MG63 (cell line): ENCODE measurements at regions not wholly inside any gene's neighbourhood (a gene's known extent, or its start where the extent isn't known, plus 50 kb on each side); places are given as distances from the start of the nearest gene placed in this dataset.
"Not testable (repeated sequence)": the region's sequence is repeated elsewhere in the genome, so short reads cannot be mapped to it uniquely, and the experiment has no call there.

ENCODE experiments used
- DNase-seq: peaks from one replicate; pipeline ENCODE4 v3.0.0-alpha.2; 2020
- H3K27me3 ChIP-seq: fragments of 250-450 bp; sonication (Bioruptor Pico); 2 replicates; pipeline ENCODE4 v1.5.1; 2020; ENCODE audit warnings: mild to moderate bottlenecking, moderate library complexity
- H3K36me3 ChIP-seq: fragments of 250-450 bp; sonication (Bioruptor Pico); 2 replicates; pipeline ENCODE4 v1.5.1; 2020; ENCODE audit warnings: mild to moderate bottlenecking, moderate library complexity
- H3K4me3 ChIP-seq: fragments of 250-450 bp; sonication (Bioruptor Pico); 2 replicates; pipeline ENCODE4 v1.5.1; 2020; ENCODE audit warnings: mild to moderate bottlenecking, moderate library complexity
- H3K9me3 ChIP-seq: fragments of 250-450 bp; sonication (Bioruptor Pico); 2 replicates; pipeline ENCODE4 v1.5.1; 2020; ENCODE audit warnings: mild to moderate bottlenecking, moderate library complexity

GRCh38 chrX:127782904-127783303 is 269.3 kb downstream of the ACTRT1 start:
- no peak for DNase-seq
- Histone ChIP-seq H3K4me3 (no peak overlapping the region), H3K9me3 (no peaks in the 10 kb centered on the region), H3K27me3 (no peaks in the 10 kb centered on the region), H3K36me3 (no peaks in the 10 kb centered on the region)

- Histone ChIP-seq H3K27me3 (no peaks in the 10 kb centered on the region), H3K4me3 (no peak overlapping the region), H3K9me3 (no peaks in the 10 kb centered on the region), H3K36me3 (no peaks in the 10 kb centered on the region)
- no peak for DNase-seq
Observed at GRCh38 chrX:127764674-127765073, 287.5 kb downstream of the ACTRT1 start.

GRCh38 chrX:127762663-127763062 is 289.5 kb downstream of the ACTRT1 start:
- no peaks in the 10 kb centered on the region for H3K9me3 ChIP-seq
- H3K4me3 ChIP-seq: no peak overlapping the region
- DNase-seq: no peak
- no peaks in the 10 kb centered on the region for H3K27me3 ChIP-seq
- no peaks in the 10 kb centered on the region for H3K36me3 ChIP-seq

GRCh38 chrX:127732709-127733108 is 319.5 kb downstream of the ACTRT1 start:
- H3K4me3 ChIP-seq: no peak overlapping the region
- no peaks in the 10 kb centered on the region for H3K27me3 ChIP-seq
- no peaks in the 10 kb centered on the region for H3K9me3 ChIP-seq
- H3K36me3 ChIP-seq: no peaks in the 10 kb centered on the region
- DNase-seq: no peak

GRCh38 chrX:127726227-127726626 is 326.0 kb downstream of the ACTRT1 start:
- H3K9me3 ChIP-seq: no peaks in the 10 kb centered on the region
- no peak for DNase-seq
- H3K4me3 ChIP-seq: no peak overlapping the region
- H3K27me3 ChIP-seq: no peaks in the 10 kb centered on the region
- no peaks in the 10 kb centered on the region for H3K36me3 ChIP-seq

GRCh38 chrX:127708155-127708554 is 344.0 kb downstream of the ACTRT1 start:
- Histone ChIP-seq H3K4me3 (no peak overlapping the region), H3K9me3 (no peaks in the 10 kb centered on the region), H3K36me3 (no peaks in the 10 kb centered on the region), H3K27me3 (no peaks in the 10 kb centered on the region)
- peak; percentile 0 for DNase-seq

- H3K9me3 ChIP-seq: no peaks in the 10 kb centered on the region
Observed at GRCh38 chrX:127702527-127702926, 349.7 kb downstream of the ACTRT1 start.

GRCh38 chrX:127662942-127663341 is 389.3 kb downstream of the ACTRT1 start:
- not testable (repeated sequence) for DNase-seq, H3K4me3 ChIP-seq, H3K27me3 ChIP-seq, H3K9me3 ChIP-seq, H3K36me3 ChIP-seq

More at GRCh38 chrX:127702527-127702926, 349.7 kb downstream of the ACTRT1 start:
- Histone ChIP-seq H3K36me3 (no peaks in the 10 kb centered on the region), H3K4me3 (no peak overlapping the region), H3K27me3 (no peaks in the 10 kb centered on the region)
- DNase-seq: no peak

GRCh38 chrX:127649011-127649410 is 403.2 kb downstream of the ACTRT1 start:
- H3K9me3 ChIP-seq: no peaks in the 10 kb centered on the region
- H3K27me3 ChIP-seq: no peaks in the 10 kb centered on the region
- no peak overlapping the region for H3K4me3 ChIP-seq
- no peak for DNase-seq
- no peaks in the 10 kb centered on the region for H3K36me3 ChIP-seq

GRCh38 chrX:127621780-127622179 is 430.4 kb downstream of the ACTRT1 start:
- no peak for DNase-seq
- Histone ChIP-seq H3K27me3 (no peaks in the 10 kb centered on the region), H3K4me3 (no peak overlapping the region), H3K9me3 (no peaks in the 10 kb centered on the region), H3K36me3 (no peaks in the 10 kb centered on the region)

GRCh38 chrX:127606590-127606989 is 445.6 kb downstream of the ACTRT1 start:
- Histone ChIP-seq H3K36me3 (no peaks in the 10 kb centered on the region), H3K27me3 (no peaks in the 10 kb centered on the region), H3K4me3 (no peak overlapping the region), H3K9me3 (no peaks in the 10 kb centered on the region)
- no peak for DNase-seq

- DNase-seq: no peak
- H3K4me3 ChIP-seq: no peak overlapping the region
- no peaks in the 10 kb centered on the region for H3K9me3 ChIP-seq
- H3K36me3 ChIP-seq: no peaks in the 10 kb centered on the region
- H3K27me3 ChIP-seq: no peaks in the 10 kb centered on the region
Observed at GRCh38 chrX:127596882-127597281, 455.3 kb downstream of the ACTRT1 start.

GRCh38 chrX:127578395-127578794 is 473.8 kb downstream of the ACTRT1 start:
- no peaks in the 10 kb centered on the region for H3K36me3 ChIP-seq

GRCh38 chrX:127577884-127578283 is 474.3 kb downstream of the ACTRT1 start:
- Histone ChIP-seq H3K27me3 (no peaks in the 10 kb centered on the region), H3K36me3 (no peaks in the 10 kb centered on the region), H3K9me3 (no peaks in the 10 kb centered on the region), H3K4me3 (no peak overlapping the region)
- DNase-seq: no peak

More at GRCh38 chrX:127578395-127578794, 473.8 kb downstream of the ACTRT1 start:
- Histone ChIP-seq H3K4me3 (no peak overlapping the region), H3K27me3 (no peaks in the 10 kb centered on the region), H3K9me3 (no peaks in the 10 kb centered on the region)
- no peak for DNase-seq

GRCh38 chrX:127574829-127575228 is 477.4 kb downstream of the ACTRT1 start:
- Histone ChIP-seq H3K36me3 (no peaks in the 10 kb centered on the region), H3K27me3 (no peaks in the 10 kb centered on the region), H3K9me3 (no peaks in the 10 kb centered on the region), H3K4me3 (no peak overlapping the region)
- no peak for DNase-seq

- no peak for DNase-seq
- no peaks in the 10 kb centered on the region for H3K9me3 ChIP-seq
- no peak overlapping the region for H3K4me3 ChIP-seq
- H3K36me3 ChIP-seq: no peaks in the 10 kb centered on the region
- no peaks in the 10 kb centered on the region for H3K27me3 ChIP-seq
Observed at GRCh38 chrX:127572471-127572870, 479.7 kb downstream of the ACTRT1 start.

GRCh38 chrX:127571834-127572233 is 480.4 kb downstream of the ACTRT1 start:
- Histone ChIP-seq H3K9me3 (no peaks in the 10 kb centered on the region), H3K36me3 (no peaks in the 10 kb centered on the region), H3K27me3 (no peaks in the 10 kb centered on the region), H3K4me3 (no peak overlapping the region)
- DNase-seq: no peak

- H3K27me3 ChIP-seq: no peaks in the 10 kb centered on the region
- no peak for DNase-seq
- no peaks in the 10 kb centered on the region for H3K36me3 ChIP-seq
- no peaks in the 10 kb centered on the region for H3K9me3 ChIP-seq
- H3K4me3 ChIP-seq: no peak overlapping the region
Observed at GRCh38 chrX:127570276-127570675, 481.9 kb downstream of the ACTRT1 start.

- H3K9me3 ChIP-seq: no peaks in the 10 kb centered on the region
- H3K36me3 ChIP-seq: no peaks in the 10 kb centered on the region
- H3K4me3 ChIP-seq: no peak overlapping the region
- DNase-seq: no peak
- H3K27me3 ChIP-seq: no peaks in the 10 kb centered on the region
Observed at GRCh38 chrX:127568691-127569090, 483.5 kb downstream of the ACTRT1 start.
